ENCODE measurements at regions not wholly inside any gene's neighbourhood (a gene's known extent, or its start where the extent isn't known, plus 50 kb on each side); places are given as distances from the start of the nearest gene placed in this dataset.

DNA sequence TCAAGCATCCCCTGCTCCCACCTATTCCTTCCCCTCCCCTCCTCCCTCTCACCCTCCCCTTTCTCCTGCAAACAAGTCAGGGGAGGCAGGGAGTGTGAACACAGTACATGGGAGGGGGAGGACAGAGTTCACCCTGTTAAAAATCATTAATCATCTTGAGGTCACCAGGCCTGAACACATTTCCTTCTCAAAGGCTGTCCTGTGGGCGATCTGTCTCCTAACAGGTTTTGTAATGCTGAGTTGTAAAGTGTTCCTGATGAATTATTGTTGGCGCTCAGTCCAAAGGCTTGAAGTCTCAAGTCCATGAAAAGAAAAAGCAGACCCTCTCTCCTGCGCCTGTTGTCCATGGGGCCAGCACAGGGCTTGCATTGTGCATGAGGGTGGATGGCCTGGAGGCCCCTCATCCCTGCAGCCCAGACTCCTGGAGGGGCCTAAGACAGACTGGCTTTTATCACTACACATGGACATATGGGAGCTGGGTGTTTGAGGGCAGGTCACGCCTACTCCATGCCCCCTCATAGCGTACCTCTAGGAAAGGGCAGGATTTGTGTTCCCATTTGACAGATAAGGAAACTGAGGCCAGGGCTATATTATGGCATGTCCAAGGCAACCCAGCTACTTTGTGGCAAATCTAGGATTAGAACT is 189.1 kb downstream of the RAB28 start:
- H3K4me1 ChIP-seq: peaks cover 0 to 6% (median 0%) of the 10 kb centered on the region in 4 donors
- no peaks in the 10 kb centered on the region for H3K36me3 ChIP-seq
- no peaks in the 10 kb centered on the region for H3K27me3 ChIP-seq
- 70 to 75% methylated on average over 2 to 5 of the region's 5 CpGs for WGBS, 2 donors (ENCODE audit: low coverage in 1 of 2)
- intact Hi-C loops (cut with DNase I; ENCODE audit: low total_unique reads): loop anchor here (10.0 kb wide), 1 partner anchor 440 kb away; no protein-coding TSS in a partner anchor
- no peaks in the 10 kb centered on the region for H3K9me3 ChIP-seq
- no peak for DNase-seq
- TF ChIP-seq POLR2AphosphoS5 (IDR thresholded peaks at IDR 0.05): no peak
- TF ChIP-seq EP300 (IDR thresholded peaks at IDR 0.05; ENCODE audit: low read depth): no peak
- TF ChIP-seq CTCF (IDR thresholded peaks at IDR 0.05): no peak
- TF ChIP-seq POLR2A (IDR thresholded peaks at IDR 0.05): no peak
- peak overlapping the region in 1 of 4 donors; percentile 27 for H3K27ac ChIP-seq
- in situ Hi-C loops (cut with MboI; ENCODE audit: low pct_ligation_motif_present in 1 of 4, low pct_unique_long_range_greater_than_20kb in 1 of 4, low sequenced_read_pairs in 3 of 4): no loop called here
- no peak overlapping the region for H3K4me3 ChIP-seq

DNA sequence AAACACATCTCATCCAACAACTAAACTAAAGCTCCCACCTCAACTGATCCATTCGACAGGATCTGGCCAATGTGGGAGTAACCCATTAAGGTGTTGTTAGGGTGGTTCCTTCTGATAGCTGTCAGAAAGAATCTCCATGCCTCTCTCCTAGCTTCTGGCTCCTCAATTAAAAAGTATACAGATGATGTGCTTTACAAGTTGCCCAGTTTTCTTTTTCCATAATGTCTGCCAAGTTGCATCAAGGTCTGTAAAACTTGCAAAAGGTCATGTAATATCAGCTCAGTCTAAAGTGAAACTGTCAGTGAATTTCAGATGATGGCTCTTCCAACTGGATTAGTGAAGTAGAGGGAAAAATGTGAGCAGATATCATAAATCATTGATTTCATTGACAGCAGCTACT is 191.8 kb downstream of the RAB28 start:
- peaks cover 0 to 4% of the 10 kb centered on the region in 2 donors for H3K9me3 ChIP-seq
- TF ChIP-seq POLR2A (IDR thresholded peaks at IDR 0.05) (no peak), CTCF (IDR thresholded peaks at IDR 0.05) (no peak), POLR2AphosphoS5 (IDR thresholded peaks at IDR 0.05) (no peak)
- no peak overlapping the region for H3K4me3 ChIP-seq
- no peak for DNase-seq
- in situ Hi-C loops (cut with MboI; ENCODE audit: low pct_ligation_motif_present in 1 of 4, low pct_unique_long_range_greater_than_20kb in 1 of 4, low sequenced_read_pairs in 3 of 4) (no loop called here), intact Hi-C loops (cut with DNase I; ENCODE audit: low total_unique reads) (loop anchor here (10.0 kb wide), 1 partner anchor 438 kb away; no protein-coding TSS in a partner anchor)
- H3K4me1 ChIP-seq: peaks cover 0 to 6% (median 0%) of the 10 kb centered on the region in 4 donors
- H3K27me3 ChIP-seq: no peaks in the 10 kb centered on the region
- WGBS, 2 donors (ENCODE audit: low coverage in 1 of 2): 64 to 80% methylated on average over 1 of the region's 1 CpG
- no peak overlapping the region for H3K27ac ChIP-seq
- H3K36me3 ChIP-seq: no peaks in the 10 kb centered on the region

DNA sequence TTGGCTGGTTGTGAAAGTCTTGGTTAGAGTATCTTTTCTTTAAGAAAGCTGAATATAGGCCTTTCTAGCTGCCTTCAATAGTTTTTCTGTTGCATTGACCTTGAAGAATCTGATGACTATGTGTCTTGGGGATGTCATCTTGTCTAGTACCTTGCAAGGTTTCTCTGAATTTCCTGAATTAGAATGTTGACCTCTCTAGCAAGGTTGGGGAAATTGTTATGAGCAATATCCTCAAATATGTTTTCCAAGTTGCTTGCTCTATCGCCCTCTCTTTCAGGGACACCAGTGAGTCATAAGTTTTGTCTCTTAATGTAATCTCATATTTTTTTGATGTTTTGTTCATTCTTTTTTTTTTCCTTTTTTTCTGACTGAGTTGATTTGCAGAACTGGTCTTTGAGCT is 194.7 kb downstream of the RAB28 start:
- peaks cover 0 to 14% of the 10 kb centered on the region in 2 donors for H3K9me3 ChIP-seq
- H3K27me3 ChIP-seq: no peaks in the 10 kb centered on the region
- no peak for DNase-seq
- no peak for TF ChIP-seq EP300 (IDR thresholded peaks at IDR 0.05; ENCODE audit: low read depth)
- no peak for TF ChIP-seq CTCF (IDR thresholded peaks at IDR 0.05)
- TF ChIP-seq POLR2A (IDR thresholded peaks at IDR 0.05): no peak
- TF ChIP-seq POLR2AphosphoS5 (IDR thresholded peaks at IDR 0.05): no peak
- H3K4me1 ChIP-seq: no peaks in the 10 kb centered on the region
- no peak overlapping the region for H3K27ac ChIP-seq
- H3K36me3 ChIP-seq: no peaks in the 10 kb centered on the region
- intact Hi-C loops (cut with DNase I; ENCODE audit: low total_unique reads): no loop called here
- no peak overlapping the region for H3K4me3 ChIP-seq
- in situ Hi-C loops (cut with MboI; ENCODE audit: low pct_ligation_motif_present in 1 of 4, low pct_unique_long_range_greater_than_20kb in 1 of 4, low sequenced_read_pairs in 3 of 4): no loop called here
- WGBS, 2 donors (ENCODE audit: low coverage in 1 of 2): 94 to 100% methylated on average over 1 of the region's 1 CpG

GRCh38 chr4:13285336-13285735 is 198.8 kb downstream of the RAB28 start:
- Histone ChIP-seq H3K36me3 (no peaks in the 10 kb centered on the region), H3K27me3 (no peaks in the 10 kb centered on the region), H3K4me1 (no peaks in the 10 kb centered on the region), H3K27ac (no peak overlapping the region), H3K4me3 (no peak overlapping the region), H3K9me3 (peaks cover 0 to 14% of the 10 kb centered on the region in 2 donors)
- TF ChIP-seq CTCF (IDR thresholded peaks at IDR 0.05) (no peak), POLR2A (IDR thresholded peaks at IDR 0.05) (no peak), EP300 (IDR thresholded peaks at IDR 0.05; ENCODE audit: low read depth) (no peak), POLR2AphosphoS5 (IDR thresholded peaks at IDR 0.05) (no peak)
- DNase-seq: no peak
- intact Hi-C loops (cut with DNase I; ENCODE audit: low total_unique reads) (no loop called here), in situ Hi-C loops (cut with MboI; ENCODE audit: low pct_ligation_motif_present in 1 of 4, low pct_unique_long_range_greater_than_20kb in 1 of 4, low sequenced_read_pairs in 3 of 4) (no loop called here)

Data from transverse colon (tissue), 4 donors.